HG02938 (cell line): ENCODE measurements at regions not wholly inside any gene's neighbourhood (a gene's known extent, or its start where the extent isn't known, plus 50 kb on each side); places are given as distances from the start of the nearest gene placed in this dataset.
"Not testable (repeated sequence)": the region's sequence is repeated elsewhere in the genome, so short reads cannot be mapped to it uniquely, and the experiment has no call there.

Experiments
- ATAC-seq: cut with Tn5 transposase; IDR thresholded peaks from one replicate; pipeline ENCODE4 v1.9.1; 2021; ENCODE audit warnings: mild to moderate bottlenecking, moderate library complexity; ENCODE audit not compliant: unreplicated experiment

- ATAC-seq: no peak
These were observed 372.9 kb upstream of the NDST3 start for GRCh38 chr4:117661091-117662072.

- ATAC-seq: no peak
These were observed 369.4 kb upstream of the NDST3 start for GRCh38 chr4:117664706-117665444.

GRCh38 chr4:117676153-117676552 lies 358.1 kb upstream of the NDST3 start:
- ATAC-seq: no peak

GRCh38 chr4:117678861-117679260 lies 355.4 kb upstream of the NDST3 start:
- ATAC-seq: no peak

GRCh38 chr4:117691572-117692351 lies 342.5 kb upstream of the NDST3 start:
- ATAC-seq: no peak

- no peak for ATAC-seq
These were observed 341.7 kb upstream of the NDST3 start for GRCh38 chr4:117692538-117692937.

GRCh38 chr4:117699595-117699994 lies 334.7 kb upstream of the NDST3 start:
- no peak for ATAC-seq

- no peak for ATAC-seq
These were observed 334.0 kb upstream of the NDST3 start for GRCh38 chr4:117700111-117700892.

GRCh38 chr4:117702353-117702752 lies 331.9 kb upstream of the NDST3 start:
- no peak for ATAC-seq

- ATAC-seq: no peak
These were observed 329.6 kb upstream of the NDST3 start for GRCh38 chr4:117704721-117705120.

- no peak for ATAC-seq
These were observed 293.6 kb upstream of the NDST3 start for GRCh38 chr4:117740736-117741135.

- not testable (repeated sequence) for ATAC-seq
These were observed 288.9 kb upstream of the NDST3 start for GRCh38 chr4:117745379-117745778.

GRCh38 chr4:117755438-117755837 lies 278.8 kb upstream of the NDST3 start:
- no peak for ATAC-seq

GRCh38 chr4:117768610-117769009 lies 265.7 kb upstream of the NDST3 start:
- ATAC-seq: no peak

- ATAC-seq: no peak
These were observed 263.8 kb upstream of the NDST3 start for GRCh38 chr4:117770269-117771102.

GRCh38 chr4:117771647-117772337 lies 262.5 kb upstream of the NDST3 start:
- no peak for ATAC-seq

- ATAC-seq: no peak
These were observed 261.0 kb upstream of the NDST3 start for GRCh38 chr4:117773064-117773936.

GRCh38 chr4:117777721-117778120 lies 256.6 kb upstream of the NDST3 start:
- no peak for ATAC-seq
